Keratinocyte (primary cell): ENCODE measurements at regions not wholly inside any gene's neighbourhood (a gene's known extent, or its start where the extent isn't known, plus 50 kb on each side); places are given as distances from the start of the nearest gene placed in this dataset.

Experiments used
- DNase-seq: peaks from one replicate; pipeline ENCODE4 v3.0.0-alpha.2; 2011; ENCODE audit warnings: low read depth, missing footprints, low spot score
- FAIRE-seq: peaks from 2 replicates; lab custom pipeline; 2011; peaks lifted over from hg19 to GRCh38; lab: Jason Lieb, UNC
- H2AFZ ChIP-seq: 2 replicates; pipeline ENCODE4 v1.6.0; 2012; ENCODE audit warnings: low read length, control low read depth, inconsistent platforms; ENCODE audit not compliant: control insufficient read depth
- H3K27ac ChIP-seq: 2 replicates; pipeline ENCODE4 v1.5.1; 2011; ENCODE audit warnings: low read length; ENCODE audit not compliant: control insufficient read depth, insufficient read depth
- H3K27me3 ChIP-seq: 3 replicates; pipeline ENCODE4 v1.6.0; 2011; ENCODE audit warnings: low read length; ENCODE audit not compliant: control insufficient read depth, insufficient read depth; ENCODE audit errors: extremely low read depth
- H3K36me3 ChIP-seq, 2 experiments: 2 replicates in 1 of 2; 3 replicates in 1 of 2; pipeline ENCODE4 v1.5.1; 2011; ENCODE audit warnings: low read length in 2 of 2, mild to moderate bottlenecking in 1 of 2; ENCODE audit not compliant: control insufficient read depth in 2 of 2, insufficient read depth in 2 of 2; ENCODE audit errors: extremely low read depth in 1 of 2
- H3K4me1 ChIP-seq: 3 replicates; pipeline ENCODE4 v1.5.1; 2011; ENCODE audit warnings: low read length; ENCODE audit not compliant: control insufficient read depth, insufficient read depth; ENCODE audit errors: extremely low read depth
- H3K4me2 ChIP-seq: 3 replicates; pipeline ENCODE4 v1.6.0; 2011; ENCODE audit warnings: low read depth, low read length; ENCODE audit not compliant: control insufficient read depth, insufficient read depth; ENCODE audit errors: extremely low read depth
- H3K4me3 ChIP-seq, 3 experiments: fragments of 200-600 bp in 1 of 3; sonication (generic) in 1 of 3; 2 replicates in 2 of 3; 3 replicates in 1 of 3; pipeline ENCODE4 v1.5.1; 2011 to 2016; ENCODE audit warnings: low read length in 3 of 3, mild to moderate bottlenecking in 3 of 3, control low read depth in 2 of 3, inconsistent platforms in 1 of 3, low read depth in 1 of 3, mixed read lengths in 1 of 3, mixed run types in 1 of 3, moderate library complexity in 1 of 3; ENCODE audit not compliant: control insufficient read depth in 2 of 3, insufficient read depth in 2 of 3; ENCODE audit errors: extremely low read depth in 1 of 3
- H3K79me2 ChIP-seq: 2 replicates; pipeline ENCODE4 v1.6.0; 2012; ENCODE audit warnings: low read length; ENCODE audit not compliant: control insufficient read depth, insufficient read depth
- H3K9ac ChIP-seq: 3 replicates; pipeline ENCODE4 v1.6.0; 2011; ENCODE audit warnings: low read length; ENCODE audit not compliant: control insufficient read depth, insufficient read depth; ENCODE audit errors: extremely low read depth
- H3K9me1 ChIP-seq: 3 replicates; pipeline ENCODE4 v1.6.0; 2011; ENCODE audit warnings: low read length; ENCODE audit not compliant: control insufficient read depth, insufficient read depth; ENCODE audit errors: extremely low read depth
- H3K9me3 ChIP-seq: 2 replicates; pipeline ENCODE4 v1.5.1; 2012; ENCODE audit warnings: low read depth, low read length; ENCODE audit not compliant: control insufficient read depth
- H4K20me1 ChIP-seq: 3 replicates; pipeline ENCODE4 v1.6.0; 2011; ENCODE audit warnings: low read length; ENCODE audit not compliant: control insufficient read depth, insufficient read depth; ENCODE audit errors: extremely low read depth
- EZH2 ChIP-seq: IDR thresholded peaks from one replicate; pipeline ENCODE4 v1.6.1; 2012; ENCODE audit warnings: inconsistent platforms, mild to moderate bottlenecking, low read length, moderate library complexity
- dilution Hi-C: fragments of 300-500 bp; cut with MboI; formaldehyde crosslinking; loops from one replicate; pipeline ENCODE4 v1.7.0; 2020; ENCODE audit warnings: low sequenced_read_pairs; ENCODE audit not compliant: extremely low pct_ligation_motif_present
- TF ChIP-seq, protein P1 (sequence below), 3 experiments: IDR thresholded peaks in 1 of 3; conservative IDR thresholded peaks in 1 of 3; optimal IDR thresholded peaks in 1 of 3; 2 replicates in 2 of 3; 3 replicates in 1 of 3; pipeline versions ENCODE3 to v1.5.1; 2011; ENCODE audit warnings: low read length in 3 of 3, mild to moderate bottlenecking in 3 of 3, moderate library complexity in 2 of 3, control low read depth in 1 of 3, inconsistent platforms in 1 of 3; ENCODE audit not compliant: insufficient read depth in 2 of 3; ENCODE audit errors: extremely low read depth in 1 of 3

DNA sequence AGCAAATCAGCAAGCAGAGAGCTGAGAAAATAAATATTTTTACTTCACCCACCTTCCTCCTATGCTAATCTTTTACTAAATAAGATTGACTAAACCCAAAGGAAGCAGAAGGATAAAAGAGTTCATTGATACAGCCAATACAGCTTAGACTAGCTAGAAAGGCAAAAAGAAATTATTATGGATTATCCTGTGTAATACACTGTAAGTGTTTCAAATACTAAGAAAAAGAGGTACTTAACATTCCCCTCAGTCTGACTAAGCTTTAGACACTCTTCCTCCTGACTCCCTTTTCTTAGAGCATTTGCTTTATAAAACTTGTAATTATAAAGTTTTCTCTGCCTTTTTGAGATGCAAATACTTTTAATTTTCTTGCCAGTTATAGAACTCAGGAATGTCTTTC, 848.9 kb upstream of the CADM2 start:
- no peak for TF ChIP-seq EZH2
- TF ChIP-seq, protein P1, sequence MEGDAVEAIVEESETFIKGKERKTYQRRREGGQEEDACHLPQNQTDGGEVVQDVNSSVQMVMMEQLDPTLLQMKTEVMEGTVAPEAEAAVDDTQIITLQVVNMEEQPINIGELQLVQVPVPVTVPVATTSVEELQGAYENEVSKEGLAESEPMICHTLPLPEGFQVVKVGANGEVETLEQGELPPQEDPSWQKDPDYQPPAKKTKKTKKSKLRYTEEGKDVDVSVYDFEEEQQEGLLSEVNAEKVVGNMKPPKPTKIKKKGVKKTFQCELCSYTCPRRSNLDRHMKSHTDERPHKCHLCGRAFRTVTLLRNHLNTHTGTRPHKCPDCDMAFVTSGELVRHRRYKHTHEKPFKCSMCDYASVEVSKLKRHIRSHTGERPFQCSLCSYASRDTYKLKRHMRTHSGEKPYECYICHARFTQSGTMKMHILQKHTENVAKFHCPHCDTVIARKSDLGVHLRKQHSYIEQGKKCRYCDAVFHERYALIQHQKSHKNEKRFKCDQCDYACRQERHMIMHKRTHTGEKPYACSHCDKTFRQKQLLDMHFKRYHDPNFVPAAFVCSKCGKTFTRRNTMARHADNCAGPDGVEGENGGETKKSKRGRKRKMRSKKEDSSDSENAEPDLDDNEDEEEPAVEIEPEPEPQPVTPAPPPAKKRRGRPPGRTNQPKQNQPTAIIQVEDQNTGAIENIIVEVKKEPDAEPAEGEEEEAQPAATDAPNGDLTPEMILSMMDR (optimal IDR thresholded peaks at IDR 0.05 in 1 of 3, IDR thresholded peaks at IDR 0.05 in 1 of 3, conservative IDR thresholded peaks at IDR 0.05 in 1 of 3; ENCODE audit: extremely low read depth in 1 of 3, insufficient read depth in 2 of 3, low read length in 3 of 3) = no peak
- no peak overlapping the region for H3K9ac ChIP-seq

DNA sequence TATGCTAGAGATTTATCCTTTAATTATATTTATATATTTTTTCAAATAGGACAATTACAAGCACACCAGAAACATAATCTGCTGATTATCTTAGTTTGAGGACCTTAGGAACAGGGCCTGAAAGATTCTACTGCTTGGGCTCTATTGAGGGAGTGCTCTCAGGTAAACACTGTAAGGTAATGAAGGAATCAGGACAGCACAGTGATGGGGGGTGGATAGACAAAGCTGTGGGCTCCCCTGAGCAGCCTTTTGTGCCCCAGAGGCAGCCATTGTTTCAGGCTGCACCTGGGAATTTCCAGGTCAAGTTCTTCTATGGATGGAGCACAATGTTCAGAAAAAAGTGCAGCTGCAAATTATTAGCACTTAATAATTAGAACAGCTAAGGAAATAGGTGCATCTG, 848.0 kb upstream of the CADM2 start:
- Histone ChIP-seq H3K27me3 (no peaks in the 10 kb centered on the region), H3K36me3 (no peaks in the 10 kb centered on the region), H3K79me2 (no peaks in the 10 kb centered on the region), H3K9ac (no peak overlapping the region), H3K27ac (no peak overlapping the region), H3K9me3 (peaks cover 3% of the 10 kb centered on the region), H3K9me1 (no peaks in the 10 kb centered on the region), H3K4me2 (no peak overlapping the region), H3K4me1 (peaks cover 36% of the 10 kb centered on the region), H2AFZ (peak overlapping the region; percentile 92), H3K4me3 (no peak overlapping the region), H4K20me1 (no peaks in the 10 kb centered on the region)
- DNase-seq = no peak
- no peak for TF ChIP-seq EZH2
- TF ChIP-seq, protein P1 (optimal IDR thresholded peaks at IDR 0.05 in 1 of 3, IDR thresholded peaks at IDR 0.05 in 1 of 3, conservative IDR thresholded peaks at IDR 0.05 in 1 of 3; ENCODE audit: extremely low read depth in 1 of 3, insufficient read depth in 2 of 3, low read length in 3 of 3) = no peak
- dilution Hi-C loops = no loop called here
- FAIRE-seq = no peak

More for the DNA sequence above, 848.9 kb upstream of the CADM2 start:
- dilution Hi-C loops = no loop called here
- Histone ChIP-seq H3K4me3 (no peak overlapping the region), H3K4me1 (peaks cover 36% of the 10 kb centered on the region), H4K20me1 (no peaks in the 10 kb centered on the region), H3K9me1 (no peaks in the 10 kb centered on the region), H3K4me2 (no peak overlapping the region), H3K9me3 (no peaks in the 10 kb centered on the region), H3K79me2 (no peaks in the 10 kb centered on the region), H3K27me3 (no peaks in the 10 kb centered on the region), H3K36me3 (no peaks in the 10 kb centered on the region), H2AFZ (peak overlapping the region; percentile 91), H3K27ac (peak overlapping the region; percentile 92)
- FAIRE-seq = no peak
- DNase-seq = no peak
